ENCODE measurements at regions not wholly inside any gene's neighbourhood (a gene's known extent, or its start where the extent isn't known, plus 50 kb on each side); places are given as distances from the start of the nearest gene placed in this dataset.
"Not testable (repeated sequence)": the region's sequence is repeated elsewhere in the genome, so short reads cannot be mapped to it uniquely, and the experiment has no call there.

DNA sequence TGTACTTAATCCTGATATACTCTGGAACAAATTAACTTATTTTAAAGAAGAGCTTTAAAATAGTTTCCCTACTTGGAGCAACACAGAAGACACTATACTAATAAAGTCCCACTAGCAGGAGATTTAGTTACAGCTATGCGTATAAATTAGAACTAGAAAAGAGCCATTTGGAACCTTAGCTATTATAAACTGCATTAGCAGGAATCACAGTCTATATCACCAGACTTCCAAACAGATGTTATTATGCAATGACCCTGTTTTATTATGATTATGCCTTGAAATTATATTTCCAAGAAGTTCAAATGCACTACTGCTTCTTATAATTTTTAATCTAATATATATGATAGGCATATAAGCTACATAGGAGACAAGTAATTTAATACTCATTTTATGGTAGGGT lies 95.5 kb upstream of the WDR44 start:
- H3K36me3 Mint-ChIP-seq (ENCODE audit: insufficient read depth in 2 of 2): no peaks in the 10 kb centered on the region
- ATAC-seq (replicated peaks in 1 of 2) (no peak), DNase-seq (no peak)
- no peaks in the 10 kb centered on the region for H3K9me3 Mint-ChIP-seq
- H3K27ac Mint-ChIP-seq: no peak overlapping the region
- no peaks in the 10 kb centered on the region for H3K4me1 Mint-ChIP-seq (ENCODE audit: low read depth)
- no peak overlapping the region for H3K4me3 Mint-ChIP-seq
- no peaks in the 10 kb centered on the region for H3K27me3 Mint-ChIP-seq (ENCODE audit: low read depth)

- ATAC-seq (replicated peaks in 1 of 2) (no peak), DNase-seq (no peak)
- Mint-ChIP-seq H3K4me1 (ENCODE audit: low read depth) (no peaks in the 10 kb centered on the region), H3K36me3 (ENCODE audit: insufficient read depth in 2 of 2) (no peaks in the 10 kb centered on the region), H3K9me3 (no peaks in the 10 kb centered on the region), H3K27ac (no peak overlapping the region), H3K4me3 (no peak overlapping the region), H3K27me3 (ENCODE audit: low read depth) (no peaks in the 10 kb centered on the region)
These were observed 94.6 kb upstream of the WDR44 start for GRCh38 chrX:118251271-118251670.

DNA sequence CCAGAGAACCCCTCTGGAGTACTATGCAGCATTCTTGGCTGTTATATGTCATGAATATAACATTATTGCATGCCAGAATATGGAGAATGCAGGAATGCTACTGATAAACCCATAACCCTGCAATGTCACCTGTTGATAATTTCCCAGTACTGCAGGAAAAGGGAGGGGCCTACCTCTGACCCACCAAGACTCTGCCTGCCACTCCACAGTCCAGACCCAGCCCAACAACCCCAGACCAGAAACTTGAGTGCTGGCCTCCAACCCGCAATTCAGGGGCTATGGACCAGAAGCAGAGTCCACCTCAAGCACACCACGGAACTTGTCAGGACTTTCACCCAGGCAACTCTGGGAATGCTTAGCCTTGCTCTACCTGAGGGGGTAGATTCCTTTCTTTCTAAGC lies 92.9 kb upstream of the WDR44 start:
- DNase-seq (no peak), ATAC-seq (replicated peaks in 1 of 2) (no peak)
- no peaks in the 10 kb centered on the region for H3K9me3 Mint-ChIP-seq
- no peak overlapping the region for H3K4me3 Mint-ChIP-seq
- no peaks in the 10 kb centered on the region for H3K4me1 Mint-ChIP-seq (ENCODE audit: low read depth)
- no peaks in the 10 kb centered on the region for H3K36me3 Mint-ChIP-seq (ENCODE audit: insufficient read depth in 2 of 2)
- H3K27ac Mint-ChIP-seq: no peak overlapping the region
- peaks cover 7% of the 10 kb centered on the region for H3K27me3 Mint-ChIP-seq (ENCODE audit: low read depth)

GRCh38 chrX:118254611-118255010 lies 91.3 kb upstream of the WDR44 start:
- no peaks in the 10 kb centered on the region for H3K4me1 Mint-ChIP-seq (ENCODE audit: low read depth)
- no peak overlapping the region for H3K4me3 Mint-ChIP-seq
- H3K36me3 Mint-ChIP-seq (ENCODE audit: insufficient read depth in 2 of 2): no peaks in the 10 kb centered on the region
- H3K27me3 Mint-ChIP-seq (ENCODE audit: low read depth): peaks cover 16% of the 10 kb centered on the region
- DNase-seq (peak; percentile 38 to 46), ATAC-seq (replicated peaks in 1 of 2) (no peak)
- no peak overlapping the region for H3K27ac Mint-ChIP-seq
- no peaks in the 10 kb centered on the region for H3K9me3 Mint-ChIP-seq

DNA sequence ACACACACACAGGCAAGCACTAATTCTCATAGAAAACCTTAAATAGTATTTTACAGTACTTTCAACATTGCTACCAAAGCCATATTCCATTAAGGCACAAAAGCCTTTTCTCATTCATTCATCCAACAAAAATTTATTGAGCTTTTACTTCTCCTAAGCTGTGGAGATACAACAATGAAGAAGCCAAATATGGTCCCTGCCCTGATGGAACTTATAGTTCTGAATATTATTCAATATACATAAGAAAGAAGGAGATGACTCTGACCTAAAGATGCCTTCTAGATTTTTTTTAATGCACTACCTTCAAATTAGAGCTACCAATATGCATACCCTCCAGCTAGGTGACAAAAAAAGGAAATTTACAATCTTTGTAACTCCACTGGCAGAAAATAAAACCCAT lies 90.0 kb upstream of the WDR44 start:
- peaks cover 26% of the 10 kb centered on the region for H3K27me3 Mint-ChIP-seq (ENCODE audit: low read depth)
- no peaks in the 10 kb centered on the region for H3K36me3 Mint-ChIP-seq (ENCODE audit: insufficient read depth in 2 of 2)
- no peak for DNase-seq
- no peak overlapping the region for H3K4me3 Mint-ChIP-seq
- no peak overlapping the region for H3K27ac Mint-ChIP-seq
- H3K9me3 Mint-ChIP-seq: no peaks in the 10 kb centered on the region
- H3K4me1 Mint-ChIP-seq (ENCODE audit: low read depth): peaks cover 5% of the 10 kb centered on the region
- no peak for ATAC-seq (replicated peaks in 1 of 2)

- Mint-ChIP-seq H3K4me1 (ENCODE audit: low read depth) (peaks cover 5% of the 10 kb centered on the region), H3K9me3 (no peaks in the 10 kb centered on the region), H3K4me3 (no peak overlapping the region), H3K27me3 (ENCODE audit: low read depth) (peaks cover 29% of the 10 kb centered on the region), H3K36me3 (ENCODE audit: insufficient read depth in 2 of 2) (no peaks in the 10 kb centered on the region), H3K27ac (no peak overlapping the region)
- DNase-seq (no peak), ATAC-seq (replicated peaks in 1 of 2) (no peak)
These were observed 88.1 kb upstream of the WDR44 start for GRCh38 chrX:118257781-118258180.

DNA sequence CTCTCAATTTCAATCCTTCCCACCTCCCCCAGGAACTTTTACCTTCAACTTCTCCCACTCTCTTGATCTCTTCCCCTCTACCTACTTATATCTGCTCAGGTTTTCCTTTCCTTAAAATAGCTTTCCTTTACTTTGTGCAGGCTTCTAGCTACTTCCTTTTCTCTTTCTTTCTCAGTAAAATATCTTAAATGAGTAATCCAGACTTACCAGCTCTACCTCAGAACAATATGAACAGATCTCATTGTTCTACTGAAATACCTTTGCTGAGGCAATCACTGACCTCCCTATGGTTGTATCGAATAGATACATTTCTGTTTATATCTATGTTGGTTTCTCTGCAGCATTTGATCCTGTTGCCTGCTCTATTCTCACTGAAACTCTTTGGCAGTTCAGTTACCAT lies 86.7 kb upstream of the WDR44 start:
- no peaks in the 10 kb centered on the region for H3K36me3 Mint-ChIP-seq (ENCODE audit: insufficient read depth in 2 of 2)
- H3K4me3 Mint-ChIP-seq: no peak overlapping the region
- ATAC-seq (replicated peaks in 1 of 2) (no peak), DNase-seq (no peak)
- no peaks in the 10 kb centered on the region for H3K9me3 Mint-ChIP-seq
- H3K4me1 Mint-ChIP-seq (ENCODE audit: low read depth): peaks cover 5% of the 10 kb centered on the region
- H3K27ac Mint-ChIP-seq: no peak overlapping the region
- H3K27me3 Mint-ChIP-seq (ENCODE audit: low read depth): peaks cover 29% of the 10 kb centered on the region

DNA sequence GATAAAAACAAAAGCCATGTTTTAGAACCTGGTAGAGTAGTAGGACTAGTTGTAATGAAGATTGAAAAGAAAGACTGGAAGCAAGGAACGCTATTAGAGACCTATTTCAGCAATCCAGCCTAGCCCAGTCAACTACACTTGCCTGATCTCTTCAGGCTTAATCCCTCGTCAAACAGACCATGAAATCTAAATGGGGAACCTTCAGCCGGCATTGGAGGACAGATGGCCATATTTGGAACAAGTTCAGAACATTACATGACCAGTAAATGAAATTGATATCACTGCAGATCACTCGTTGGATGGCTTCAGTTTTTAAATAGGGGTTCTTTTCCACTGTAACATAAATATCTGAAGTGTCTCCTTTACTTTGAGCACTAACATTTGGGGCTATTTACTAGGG lies 84.8 kb upstream of the WDR44 start:
- Mint-ChIP-seq H3K9me3 (no peaks in the 10 kb centered on the region), H3K4me1 (ENCODE audit: low read depth) (peaks cover 5% of the 10 kb centered on the region), H3K4me3 (no peak overlapping the region), H3K27me3 (ENCODE audit: low read depth) (peaks cover 47% of the 10 kb centered on the region), H3K27ac (no peak overlapping the region), H3K36me3 (ENCODE audit: insufficient read depth in 2 of 2) (no peaks in the 10 kb centered on the region)
- no peak for DNase-seq
- ATAC-seq (replicated peaks in 1 of 2): no peak

DNA sequence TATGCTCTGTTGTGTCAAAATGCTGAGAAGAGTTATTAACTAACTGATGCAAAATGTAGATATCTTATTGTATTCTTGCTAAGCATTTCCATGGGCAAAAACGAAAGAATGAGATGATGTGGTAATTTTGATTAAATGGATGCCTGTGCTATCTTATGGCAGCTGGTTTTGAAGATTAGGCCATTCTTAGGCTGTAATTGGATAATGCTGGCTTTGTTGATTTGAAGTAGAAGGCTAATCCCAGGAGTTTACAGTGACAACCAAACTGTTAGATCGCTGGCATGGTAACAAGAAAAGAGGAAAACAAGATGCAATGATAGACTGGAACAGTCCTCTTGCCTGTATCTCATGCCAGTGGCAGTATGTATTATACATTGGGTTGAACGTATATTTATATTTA lies 74.1 kb upstream of the WDR44 start:
- H3K27ac Mint-ChIP-seq: no peak overlapping the region
- ATAC-seq (replicated peaks in 1 of 2): no peak
- H3K4me3 Mint-ChIP-seq: no peak overlapping the region

GRCh38 chrX:118272242-118272641 lies 73.7 kb upstream of the WDR44 start:
- H3K36me3 Mint-ChIP-seq (ENCODE audit: insufficient read depth in 2 of 2): no peaks in the 10 kb centered on the region
- no peak overlapping the region for H3K4me3 Mint-ChIP-seq
- H3K27me3 Mint-ChIP-seq (ENCODE audit: low read depth): peaks cover 6% of the 10 kb centered on the region
- DNase-seq: no peak
- no peaks in the 10 kb centered on the region for H3K9me3 Mint-ChIP-seq
- H3K27ac Mint-ChIP-seq: no peak overlapping the region
- H3K4me1 Mint-ChIP-seq (ENCODE audit: low read depth): no peaks in the 10 kb centered on the region
- no peak for ATAC-seq (replicated peaks in 1 of 2)

More for the DNA sequence above, 74.1 kb upstream of the WDR44 start:
- H3K36me3 Mint-ChIP-seq (ENCODE audit: insufficient read depth in 2 of 2): no peaks in the 10 kb centered on the region
- DNase-seq: no peak
- H3K27me3 Mint-ChIP-seq (ENCODE audit: low read depth): peaks cover 10% of the 10 kb centered on the region
- no peaks in the 10 kb centered on the region for H3K4me1 Mint-ChIP-seq (ENCODE audit: low read depth)
- H3K9me3 Mint-ChIP-seq: no peaks in the 10 kb centered on the region

GRCh38 chrX:118286066-118286762 lies 59.7 kb upstream of the WDR44 start:
- no peaks in the 10 kb centered on the region for H3K36me3 Mint-ChIP-seq (ENCODE audit: insufficient read depth in 2 of 2)
- H3K9me3 Mint-ChIP-seq: no peaks in the 10 kb centered on the region
- H3K27ac Mint-ChIP-seq: no peak overlapping the region
- DNase-seq (no peak), ATAC-seq (replicated peaks in 1 of 2) (no peak)
- H3K27me3 Mint-ChIP-seq (ENCODE audit: low read depth): peaks cover 12% of the 10 kb centered on the region
- H3K4me1 Mint-ChIP-seq (ENCODE audit: low read depth): no peaks in the 10 kb centered on the region
- no peak overlapping the region for H3K4me3 Mint-ChIP-seq

DNA sequence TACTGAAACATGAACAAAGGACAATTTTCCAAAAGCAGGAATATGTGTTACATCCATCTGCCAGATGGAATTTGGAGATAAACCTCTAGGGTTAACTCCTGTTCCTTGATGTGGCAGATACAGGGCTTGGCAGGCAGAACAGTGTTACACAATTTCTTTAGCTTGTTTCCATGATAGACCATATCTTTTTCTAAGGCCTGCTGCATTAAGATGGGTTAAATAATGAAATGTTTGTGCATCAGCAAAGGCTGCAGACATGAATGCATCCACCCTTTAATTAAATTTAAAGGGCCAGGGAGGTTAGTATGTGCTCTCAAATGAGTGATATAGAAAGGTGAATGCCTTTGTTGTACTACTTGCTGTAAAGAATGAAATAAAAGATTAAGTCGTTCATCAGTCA lies 50.1 kb upstream of the WDR44 start:
- H3K27ac Mint-ChIP-seq; H3K9me3 Mint-ChIP-seq; H3K4me1 Mint-ChIP-seq (ENCODE audit: low read depth); ATAC-seq (replicated peaks in 1 of 2); H3K36me3 Mint-ChIP-seq (ENCODE audit: insufficient read depth in 2 of 2); H3K4me3 Mint-ChIP-seq; DNase-seq; H3K27me3 Mint-ChIP-seq (ENCODE audit: low read depth): not testable (repeated sequence)
